Uterus (tissue), 2 donors: ENCODE measurements at regions not wholly inside any gene's neighbourhood (a gene's known extent, or its start where the extent isn't known, plus 50 kb on each side); places are given as distances from the start of the nearest gene placed in this dataset.

Experiments
- POLR2A ChIP-seq, 2 donors: fragments of 450-650 bp; IDR thresholded peaks; one replicate each; pipeline ENCODE4 v1.6.1; 2016; ENCODE audit warnings: antibody characterized with exemption in 2 of 2, mild to moderate bottlenecking in 1 of 2, moderate library complexity in 1 of 2
- TF ChIP-seq, protein P1 (sequence below), 4 experiments: fragments of 200-600 bp in 2 of 4; fragments of 450-650 bp in 2 of 4; sonication (generic) in 2 of 4; IDR thresholded peaks; one replicate each; pipeline ENCODE4 v1.5.1; 2016 to 2019; ENCODE audit warnings: antibody characterized with exemption in 4 of 4, mild to moderate bottlenecking in 2 of 4, moderate library complexity in 1 of 4

DNA sequence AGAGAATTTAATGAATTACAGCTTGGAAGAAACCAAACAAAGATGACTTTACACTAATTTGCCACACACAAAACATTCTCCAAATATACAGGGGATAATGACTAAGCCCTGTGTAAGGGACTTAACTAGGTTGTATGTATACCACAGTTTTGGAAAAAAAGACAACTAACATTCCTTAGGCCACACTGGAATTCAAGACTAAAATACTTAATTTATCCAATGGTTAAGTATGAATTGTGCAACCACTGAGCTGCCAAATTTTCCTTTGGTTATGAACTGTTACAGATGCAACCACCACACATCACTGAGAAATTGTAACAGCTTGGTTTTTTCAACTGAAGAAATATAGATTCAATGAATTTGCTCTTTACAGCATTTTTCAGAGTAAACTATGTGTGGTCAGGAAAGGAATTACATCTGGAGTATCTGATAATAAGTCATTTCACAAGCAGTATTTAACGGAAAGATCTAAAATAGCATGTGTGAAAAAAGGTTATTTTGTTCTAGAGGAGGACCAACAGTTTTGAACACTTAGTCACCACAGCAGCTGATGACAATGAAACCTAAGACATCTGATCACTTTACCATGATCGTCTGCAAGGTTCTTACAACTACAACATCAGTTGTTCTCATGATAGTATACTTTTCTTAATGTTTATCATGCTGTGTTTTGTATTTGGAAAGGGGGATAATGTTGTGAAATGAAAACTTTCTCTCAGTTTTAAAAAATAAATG is 318.8 kb downstream of the BCKDHB start:
- TF ChIP-seq, protein P1, sequence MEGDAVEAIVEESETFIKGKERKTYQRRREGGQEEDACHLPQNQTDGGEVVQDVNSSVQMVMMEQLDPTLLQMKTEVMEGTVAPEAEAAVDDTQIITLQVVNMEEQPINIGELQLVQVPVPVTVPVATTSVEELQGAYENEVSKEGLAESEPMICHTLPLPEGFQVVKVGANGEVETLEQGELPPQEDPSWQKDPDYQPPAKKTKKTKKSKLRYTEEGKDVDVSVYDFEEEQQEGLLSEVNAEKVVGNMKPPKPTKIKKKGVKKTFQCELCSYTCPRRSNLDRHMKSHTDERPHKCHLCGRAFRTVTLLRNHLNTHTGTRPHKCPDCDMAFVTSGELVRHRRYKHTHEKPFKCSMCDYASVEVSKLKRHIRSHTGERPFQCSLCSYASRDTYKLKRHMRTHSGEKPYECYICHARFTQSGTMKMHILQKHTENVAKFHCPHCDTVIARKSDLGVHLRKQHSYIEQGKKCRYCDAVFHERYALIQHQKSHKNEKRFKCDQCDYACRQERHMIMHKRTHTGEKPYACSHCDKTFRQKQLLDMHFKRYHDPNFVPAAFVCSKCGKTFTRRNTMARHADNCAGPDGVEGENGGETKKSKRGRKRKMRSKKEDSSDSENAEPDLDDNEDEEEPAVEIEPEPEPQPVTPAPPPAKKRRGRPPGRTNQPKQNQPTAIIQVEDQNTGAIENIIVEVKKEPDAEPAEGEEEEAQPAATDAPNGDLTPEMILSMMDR (IDR thresholded peaks at IDR 0.05), result no peak
- no peak for TF ChIP-seq POLR2A (IDR thresholded peaks at IDR 0.05)
